ENCODE measurements at regions not wholly inside any gene's neighbourhood (a gene's known extent, or its start where the extent isn't known, plus 50 kb on each side); places are given as distances from the start of the nearest gene placed in this dataset.
A peak's percentile ranks its signal among the peaks of the same experiment; 100 is the strongest.

- TF ChIP-seq ZBTB40 (IDR thresholded peaks at IDR 0.05) (no peak), ZBTB40 (CRISPR knock-in tag; IDR thresholded peaks at IDR 0.05) (no peak)
These were observed 399.5 kb downstream of the MATN1 start (continued) for GRCh38 chr1:30323841-30324240.

- Histone ChIP-seq H3K4me2 (ENCODE audit: low read depth, low read length) (no peak overlapping the region), H3K27ac (ENCODE audit: extremely low read length, insufficient read depth, low read length) (no peak overlapping the region), H3K4me3 (replicated peaks in 1 of 3; ENCODE audit: insufficient read depth in 1 of 3, low read depth in 2 of 3, low read length in 3 of 3) (no peak overlapping the region), H3K9me3 (ENCODE audit: low read length) (no peaks in the 10 kb centered on the region), H4K20me1 (ENCODE audit: insufficient read depth, low read length) (no peaks in the 10 kb centered on the region), H3K9ac (ENCODE audit: insufficient read depth, low read depth, low read length) (no peak overlapping the region), H2AFZ (ENCODE audit: low read length) (no peak overlapping the region), H3K27me3 (ENCODE audit: control insufficient read depth in 1 of 2, insufficient read depth in 2 of 2, low read length in 2 of 2) (peaks cover 1 to 4% of the 10 kb centered on the region in 2 experiments; a peak in 2 of 5 replicates), H3K79me2 (ENCODE audit: insufficient read depth, low read length) (no peaks in the 10 kb centered on the region), H3K4me1 (ENCODE audit: insufficient read depth, low read length) (no peaks in the 10 kb centered on the region), H3K36me3 (replicated peaks in 1 of 2; ENCODE audit: control insufficient read depth in 1 of 2, insufficient read depth in 2 of 2, low read length in 2 of 2) (no peaks in the 10 kb centered on the region)
- CTCF ChIA-PET (ENCODE audit: low intra/inter-chr PET ratio, low total read pairs): no interaction called here
- no peak for TF ChIP-seq ETV5 (CRISPR knock-in tag; IDR thresholded peaks at IDR 0.05; ENCODE audit: borderline replicate concordance)
- peak; percentile 81 for TF ChIP-seq ZNF768 (CRISPR knock-in tag; IDR thresholded peaks at IDR 0.05)
- intact Hi-C loops (cut with micrococcal nuclease; ENCODE audit: unreplicated experiment): no loop called here
- 13% methylated on average over 3 of the region's 3 CpGs for WGBS (ENCODE audit: low lambda C conversion rate)
- no peak for DNase-seq (ENCODE audit: low spot score)
- POLR2A ChIA-PET: no interaction called here
- FAIRE-seq: no peak
- in situ Hi-C loops (cut with HindIII; ENCODE audit: extremely low pct_ligation_motif_present, low pct_unique_long_range_greater_than_20kb): no loop called here
- no TSS peak for BruUV-seq (replicated peaks)
- ATAC-seq: no peak
These were observed 400.0 kb downstream of the MATN1 start for GRCh38 chr1:30323352-30323751.
